Suprapubic skin (tissue), 3 donors: ENCODE measurements at regions not wholly inside any gene's neighbourhood (a gene's known extent, or its start where the extent isn't known, plus 50 kb on each side); places are given as distances from the start of the nearest gene placed in this dataset.

ENCODE experiments used
- EP300 ChIP-seq: sonication (generic); formaldehyde crosslinking; IDR thresholded peaks from one replicate; pipeline ENCODE4 v1.6.1; 2017; ENCODE audit warnings: antibody characterized with exemption
- POLR2A ChIP-seq, 2 donors: fragments of 450-650 bp; IDR thresholded peaks; one replicate each; pipeline ENCODE4 v1.6.1; 2017; ENCODE audit warnings: antibody characterized with exemption in 2 of 2, mild to moderate bottlenecking in 2 of 2, moderate library complexity in 2 of 2
- TF ChIP-seq, protein P1 (sequence below), 2 donors: fragments of 200-600 bp in 1 of 2; fragments of 450-650 bp in 1 of 2; sonication (generic) in 1 of 2; IDR thresholded peaks; one replicate each; pipeline ENCODE4 v1.5.1; 2016 to 2019; ENCODE audit warnings: antibody characterized with exemption in 2 of 2, mild to moderate bottlenecking in 1 of 2, moderate library complexity in 1 of 2

DNA sequence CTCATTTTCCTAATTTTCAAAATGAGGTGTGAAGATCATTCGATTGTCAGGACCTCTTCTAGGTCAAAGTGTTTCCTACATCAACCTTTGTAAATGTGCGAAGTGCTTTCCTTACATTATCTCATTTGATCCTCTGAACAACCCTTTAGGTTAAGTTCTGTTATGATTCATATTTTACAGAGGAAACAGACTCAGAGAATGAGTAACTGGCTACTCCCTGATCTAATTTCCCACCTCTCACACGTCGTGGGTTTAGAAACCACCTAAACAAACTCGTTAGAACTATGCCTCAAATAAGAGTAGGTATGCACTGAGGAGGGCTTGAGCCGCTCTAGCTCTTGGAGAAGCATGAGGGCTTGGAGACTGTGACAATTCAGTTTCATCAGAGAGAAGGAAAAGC is 148.6 kb downstream of the CD47 start:
- TF ChIP-seq, protein P1, sequence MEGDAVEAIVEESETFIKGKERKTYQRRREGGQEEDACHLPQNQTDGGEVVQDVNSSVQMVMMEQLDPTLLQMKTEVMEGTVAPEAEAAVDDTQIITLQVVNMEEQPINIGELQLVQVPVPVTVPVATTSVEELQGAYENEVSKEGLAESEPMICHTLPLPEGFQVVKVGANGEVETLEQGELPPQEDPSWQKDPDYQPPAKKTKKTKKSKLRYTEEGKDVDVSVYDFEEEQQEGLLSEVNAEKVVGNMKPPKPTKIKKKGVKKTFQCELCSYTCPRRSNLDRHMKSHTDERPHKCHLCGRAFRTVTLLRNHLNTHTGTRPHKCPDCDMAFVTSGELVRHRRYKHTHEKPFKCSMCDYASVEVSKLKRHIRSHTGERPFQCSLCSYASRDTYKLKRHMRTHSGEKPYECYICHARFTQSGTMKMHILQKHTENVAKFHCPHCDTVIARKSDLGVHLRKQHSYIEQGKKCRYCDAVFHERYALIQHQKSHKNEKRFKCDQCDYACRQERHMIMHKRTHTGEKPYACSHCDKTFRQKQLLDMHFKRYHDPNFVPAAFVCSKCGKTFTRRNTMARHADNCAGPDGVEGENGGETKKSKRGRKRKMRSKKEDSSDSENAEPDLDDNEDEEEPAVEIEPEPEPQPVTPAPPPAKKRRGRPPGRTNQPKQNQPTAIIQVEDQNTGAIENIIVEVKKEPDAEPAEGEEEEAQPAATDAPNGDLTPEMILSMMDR (IDR thresholded peaks at IDR 0.05): no peak
- TF ChIP-seq POLR2A (IDR thresholded peaks at IDR 0.05) (no peak), EP300 (no peak)
